IPS DF 6.9 (cell line): ENCODE measurements at regions not wholly inside any gene's neighbourhood (a gene's known extent, or its start where the extent isn't known, plus 50 kb on each side); places are given as distances from the start of the nearest gene placed in this dataset.

Experiments used
- DNase-seq: peaks from one replicate; pipeline ENCODE4 v3.0.0-alpha.2; 2013; ENCODE audit warnings: low read depth, low spot score
- H3K27ac ChIP-seq: one replicate; pipeline ENCODE4 v1.5.1; 2013; ENCODE audit warnings: low read length, control low read depth
- H3K27me3 ChIP-seq: 2 replicates; pipeline ENCODE4 v1.6.1; 2013; ENCODE audit warnings: mild to moderate bottlenecking, low read length; ENCODE audit not compliant: control insufficient read depth, insufficient read depth
- H3K36me3 ChIP-seq: 2 replicates; pipeline ENCODE4 v1.6.1; 2013; ENCODE audit warnings: low read length; ENCODE audit not compliant: control insufficient read depth, insufficient read depth
- H3K4me1 ChIP-seq: 2 replicates; pipeline ENCODE4 v1.6.1; 2013; ENCODE audit warnings: low read length; ENCODE audit not compliant: control insufficient read depth, insufficient read depth
- H3K4me3 ChIP-seq: 2 replicates; pipeline ENCODE4 v1.5.1; 2013; ENCODE audit warnings: mild to moderate bottlenecking, low read length
- H3K9me3 ChIP-seq: 2 replicates; pipeline ENCODE4 v1.6.1; 2013; ENCODE audit warnings: low read length, inconsistent platforms; ENCODE audit not compliant: control insufficient read depth, insufficient read depth
- WGBS: extraction: QIAGEN DNeasy Blood & Tissue Kit; methylation state at CpG from one replicate; pipeline ENCODE4 v1.1.7; 2013; ENCODE audit warnings: mixed read lengths, missing lambda C conversion rate; ENCODE audit not compliant: insufficient read length, insufficient coverage; 5-methylcytosine and 5-hydroxymethylcytosine counted together

DNA sequence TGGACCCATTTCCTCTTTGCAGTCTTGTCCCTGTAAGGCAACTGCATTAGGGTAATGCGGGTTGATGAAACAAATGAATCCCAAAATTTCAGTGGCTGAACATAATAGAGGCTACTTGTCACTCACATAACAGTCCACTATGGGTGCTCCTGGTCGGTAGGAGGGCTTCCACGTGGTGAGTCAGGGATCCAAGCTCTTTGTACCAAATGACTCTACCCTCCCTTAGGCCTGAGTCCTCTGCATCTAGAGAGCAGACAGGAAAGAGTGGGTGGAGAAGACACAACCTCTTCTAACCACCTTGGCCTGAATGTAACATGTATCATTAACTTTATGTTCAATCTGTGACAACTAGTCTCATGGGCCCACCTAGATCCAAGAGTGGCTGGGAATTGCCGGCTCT lies 86.2 kb upstream of the HAAO start:
- H3K36me3 ChIP-seq: no peaks in the 10 kb centered on the region
- no peak for DNase-seq
- H3K4me1 ChIP-seq: no peaks in the 10 kb centered on the region
- no peak overlapping the region for H3K4me3 ChIP-seq
- WGBS: no CpG with 5 or more reads among the region's 4 CpGs
- H3K27ac ChIP-seq: no peak overlapping the region
- no peaks in the 10 kb centered on the region for H3K9me3 ChIP-seq
- no peaks in the 10 kb centered on the region for H3K27me3 ChIP-seq

GRCh38 chr2:42877936-42878335 lies 85.6 kb upstream of the HAAO start:
- no peaks in the 10 kb centered on the region for H3K36me3 ChIP-seq
- no peak for DNase-seq
- H3K4me1 ChIP-seq: no peaks in the 10 kb centered on the region
- no peak overlapping the region for H3K4me3 ChIP-seq
- no peaks in the 10 kb centered on the region for H3K27me3 ChIP-seq
- no CpG with 5 or more reads among the region's 1 CpG for WGBS
- H3K9me3 ChIP-seq: no peaks in the 10 kb centered on the region
- no peak overlapping the region for H3K27ac ChIP-seq

DNA sequence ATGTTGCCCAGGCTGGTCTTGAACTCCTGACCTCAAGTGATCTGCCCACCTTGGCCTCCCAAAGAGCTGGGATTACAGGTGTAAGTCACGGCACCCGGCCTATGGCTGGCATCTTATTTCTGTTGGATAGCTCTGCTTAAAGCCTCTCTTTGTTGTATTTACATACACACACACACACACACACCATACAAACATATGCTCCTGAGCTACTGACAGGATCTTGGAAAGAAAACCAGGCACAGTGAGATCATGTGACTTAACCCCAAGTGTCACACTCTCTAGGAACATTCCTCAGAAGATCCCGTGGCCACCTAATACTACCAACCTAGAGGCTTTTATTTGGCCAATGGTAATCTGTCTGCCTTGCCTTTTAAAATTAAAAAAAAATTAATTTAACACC lies 85.1 kb upstream of the HAAO start:
- H3K27me3 ChIP-seq: no peaks in the 10 kb centered on the region
- no CpG with 5 or more reads among the region's 3 CpGs for WGBS
- no peak overlapping the region for H3K27ac ChIP-seq
- H3K9me3 ChIP-seq: no peaks in the 10 kb centered on the region
- no peak overlapping the region for H3K4me3 ChIP-seq
- no peaks in the 10 kb centered on the region for H3K4me1 ChIP-seq
- DNase-seq: no peak
- H3K36me3 ChIP-seq: no peaks in the 10 kb centered on the region

DNA sequence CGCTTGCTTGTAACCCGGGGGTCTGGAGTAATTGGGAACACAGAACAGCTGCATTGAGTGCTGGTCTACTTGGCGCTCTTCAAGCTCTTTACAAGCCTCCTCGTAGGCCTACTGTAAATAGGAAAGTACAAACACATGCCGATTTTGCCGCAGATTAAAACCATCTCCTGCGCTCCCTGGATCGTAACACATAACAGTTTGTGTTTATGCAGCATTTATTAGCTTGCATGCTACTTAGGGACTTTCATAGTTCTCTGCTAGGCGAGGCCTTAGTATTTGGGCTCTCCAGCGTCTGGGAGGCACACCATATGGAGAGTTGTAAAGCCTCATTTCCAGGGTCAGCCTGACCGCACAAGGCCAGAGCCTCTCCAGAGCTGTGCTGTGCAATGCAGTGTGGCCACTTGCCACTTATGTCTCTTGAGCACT lies 84.0 kb upstream of the HAAO start:
- no CpG with 5 or more reads among the region's 11 CpGs for WGBS
- H3K27me3 ChIP-seq: no peaks in the 10 kb centered on the region
- H3K4me1 ChIP-seq: no peaks in the 10 kb centered on the region
- no peak for DNase-seq
- H3K4me3 ChIP-seq: no peak overlapping the region
- H3K27ac ChIP-seq: no peak overlapping the region
- H3K36me3 ChIP-seq: no peaks in the 10 kb centered on the region
- no peaks in the 10 kb centered on the region for H3K9me3 ChIP-seq

DNA sequence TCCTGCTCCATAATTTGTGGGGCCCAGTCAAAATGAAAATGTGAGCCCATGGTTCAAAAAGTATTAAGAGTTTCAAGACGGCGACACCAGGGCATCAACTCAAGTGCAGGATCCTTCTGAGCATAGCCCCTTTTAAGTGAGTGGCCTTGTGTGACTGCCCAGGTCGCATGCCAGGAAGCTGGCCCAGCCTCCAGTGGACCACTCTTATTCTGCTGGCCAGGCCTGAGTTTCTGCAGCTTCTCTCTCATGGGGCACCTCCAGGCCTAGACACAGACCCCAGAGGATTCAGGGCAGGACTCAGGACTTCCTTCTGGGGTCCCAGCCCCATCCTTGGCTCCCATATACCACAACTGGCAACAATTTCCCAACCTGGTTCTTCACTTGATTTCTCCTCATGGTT lies 83.5 kb upstream of the HAAO start:
- no CpG with 5 or more reads among the region's 3 CpGs for WGBS
- no peak overlapping the region for H3K27ac ChIP-seq
- H3K36me3 ChIP-seq: no peaks in the 10 kb centered on the region
- DNase-seq: no peak
- H3K9me3 ChIP-seq: no peaks in the 10 kb centered on the region
- no peaks in the 10 kb centered on the region for H3K4me1 ChIP-seq
- no peaks in the 10 kb centered on the region for H3K27me3 ChIP-seq
- no peak overlapping the region for H3K4me3 ChIP-seq

DNA sequence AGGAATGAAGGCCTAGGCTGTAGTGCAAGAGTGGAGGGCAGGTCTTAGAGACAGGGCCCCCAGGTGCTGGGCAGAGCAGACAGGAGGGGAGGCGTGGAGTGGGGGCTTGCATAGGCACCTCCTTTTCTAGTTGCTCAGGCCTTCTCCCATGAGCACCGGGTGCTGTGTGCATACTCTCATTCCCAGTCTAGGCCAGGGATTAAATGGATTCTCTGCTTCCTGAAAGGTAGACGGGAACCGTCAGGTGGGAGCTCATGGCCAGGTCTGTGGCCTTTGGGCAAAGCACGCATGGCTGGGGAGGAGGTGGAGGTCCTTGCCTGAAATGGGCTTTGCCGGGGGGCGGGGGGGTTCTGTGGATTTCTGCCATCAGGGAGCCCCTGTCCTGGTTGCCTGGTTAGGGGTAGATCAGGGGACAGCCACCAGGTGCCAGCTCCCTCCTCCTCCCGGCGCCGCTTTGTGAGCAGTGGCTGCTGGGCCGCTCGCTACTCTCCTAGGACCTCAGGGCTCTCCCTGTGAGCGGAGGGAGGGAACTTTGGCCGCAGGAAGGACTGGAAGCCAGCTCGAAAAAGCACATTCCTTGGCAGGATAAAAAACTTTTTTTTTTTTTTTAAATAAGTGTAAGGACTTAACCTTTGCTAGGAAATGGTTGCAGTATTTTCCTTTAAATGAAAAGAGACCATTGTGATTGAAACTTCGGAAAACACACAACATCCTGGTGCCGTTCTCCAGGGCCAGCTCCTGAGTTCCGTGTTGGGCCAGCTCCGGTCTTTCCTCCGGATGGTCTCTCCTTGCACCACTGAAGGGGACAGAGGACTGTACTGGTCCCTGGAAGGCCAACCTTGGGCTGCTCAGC lies 82.8 kb upstream of the HAAO start:
- H3K9me3 ChIP-seq: no peaks in the 10 kb centered on the region
- no peaks in the 10 kb centered on the region for H3K4me1 ChIP-seq
- DNase-seq: no peak
- H3K4me3 ChIP-seq: no peak overlapping the region
- WGBS: no CpG with 5 or more reads among the region's 20 CpGs
- no peaks in the 10 kb centered on the region for H3K27me3 ChIP-seq
- no peak overlapping the region for H3K27ac ChIP-seq
- no peaks in the 10 kb centered on the region for H3K36me3 ChIP-seq

- no CpG with 5 or more reads among the region's 3 CpGs for WGBS
- H3K4me3 ChIP-seq: no peak overlapping the region
- H3K27me3 ChIP-seq: no peaks in the 10 kb centered on the region
- H3K9me3 ChIP-seq: no peaks in the 10 kb centered on the region; the same call in 1 of the 2 replicates
- no peaks in the 10 kb centered on the region for H3K36me3 ChIP-seq
- DNase-seq: no peak
- H3K4me1 ChIP-seq: no peaks in the 10 kb centered on the region
- H3K27ac ChIP-seq: no peak overlapping the region
Measured at GRCh38 chr2:42872721-42873120, 80.3 kb upstream of the HAAO start.

DNA sequence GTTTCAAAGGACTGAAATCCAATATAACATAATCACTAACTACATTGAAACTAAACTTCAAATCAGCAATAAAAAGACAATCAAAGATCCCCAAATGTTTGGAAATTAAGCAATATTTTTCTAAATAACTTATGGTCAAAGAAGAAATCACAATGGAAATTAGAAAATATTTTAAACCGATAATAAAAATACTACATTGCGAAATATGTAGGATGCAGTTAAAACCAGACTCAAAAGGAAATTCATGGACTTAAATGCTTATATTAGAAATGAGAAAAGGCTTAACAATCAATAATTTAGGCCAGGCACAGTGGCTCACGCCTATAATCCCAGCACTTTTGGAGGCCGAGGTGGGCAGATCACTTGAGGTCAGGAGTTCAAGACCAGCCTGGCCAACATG lies 79.0 kb upstream of the HAAO start:
- WGBS: no CpG with 5 or more reads among the region's 4 CpGs
- DNase-seq: no peak

GRCh38 chr2:42868874-42869273 lies 76.5 kb upstream of the HAAO start:
- DNase-seq: no peak
- H3K36me3 ChIP-seq: no peaks in the 10 kb centered on the region
- no CpG with 5 or more reads among the region's 2 CpGs for whole genome bisulfite sequencing

More for the DNA sequence above, 79.0 kb upstream of the HAAO start:
- no peak overlapping the region for H3K4me3 ChIP-seq
- H3K27me3 ChIP-seq: no peaks in the 10 kb centered on the region
- H3K9me3 ChIP-seq: no peaks in the 10 kb centered on the region; the same call in 1 of the 2 replicates
- H3K4me1 ChIP-seq: no peaks in the 10 kb centered on the region
- H3K36me3 ChIP-seq: no peaks in the 10 kb centered on the region
- no peak overlapping the region for H3K27ac ChIP-seq

GRCh38 chr2:42868096-42868495 lies 75.7 kb upstream of the HAAO start:
- no CpG with 5 or more reads among the region's 3 CpGs for WGBS
- no peaks in the 10 kb centered on the region; the same call in 1 of the 2 replicates for H3K9me3 ChIP-seq

More at GRCh38 chr2:42868874-42869273, 76.5 kb upstream of the HAAO start:
- H3K27ac ChIP-seq: no peak overlapping the region
- H3K9me3 ChIP-seq: no peaks in the 10 kb centered on the region; the same call in 1 of the 2 replicates
- no peaks in the 10 kb centered on the region for H3K4me1 ChIP-seq
- no peak overlapping the region for H3K4me3 ChIP-seq
- H3K27me3 ChIP-seq: no peaks in the 10 kb centered on the region

More at GRCh38 chr2:42868096-42868495, 75.7 kb upstream of the HAAO start:
- no peak overlapping the region for H3K27ac ChIP-seq
- no peaks in the 10 kb centered on the region for H3K27me3 ChIP-seq
- H3K4me3 ChIP-seq: no peak overlapping the region
- no peaks in the 10 kb centered on the region for H3K4me1 ChIP-seq
- no peaks in the 10 kb centered on the region for H3K36me3 ChIP-seq
- no peak for DNase-seq
